Activated CD8-positive, alpha-beta T cell treated with anti-CD3 and anti-CD28 coated beads, Interleukin-2, amount 10 ng/mL, durations not matched to agents 7 days and 5 days (primary cell): ENCODE measurements at regions not wholly inside any gene's neighbourhood (a gene's known extent, or its start where the extent isn't known, plus 50 kb on each side); places are given as distances from the start of the nearest gene placed in this dataset.
"Not testable (repeated sequence)": the region's sequence is repeated elsewhere in the genome, so short reads cannot be mapped to it uniquely, and the experiment has no call there.

Experiments used
- ATAC-seq: fragments of 150-1000 bp; cut with Tn5 transposase; one replicate; pipeline ENCODE4 v1.10.0; 2021; ENCODE audit warnings: moderate library complexity
- CTCF ChIA-PET: fragments of 350-600 bp; sonication (Branson Sonifier 250); formaldehyde crosslinking; loops from one replicate; lab custom pipeline; 2021; ENCODE audit warnings: antibody characterized with exemption; lab: Charles Lee
- POLR2A ChIA-PET: fragments of 350-600 bp; sonication (Branson Sonifier 250); formaldehyde crosslinking; loops from one replicate; lab custom pipeline; 2021; ENCODE audit warnings: antibody characterized with exemption; lab: Charles Lee
- DNase-seq: peaks from one replicate; pipeline ENCODE4 v3.0.0-alpha.2; 2020
- H3K27ac Mint-ChIP-seq: one replicate; pipeline ENCODE4 v1.8.0; 2021; ENCODE audit warnings: mild to moderate bottlenecking, mixed read lengths
- H3K27me3 Mint-ChIP-seq: one replicate; pipeline ENCODE4 v1.8.0; 2021; ENCODE audit warnings: low read depth, mixed read lengths
- H3K36me3 Mint-ChIP-seq: one replicate; pipeline ENCODE4 v1.8.0; 2021; ENCODE audit warnings: low read depth, mixed read lengths
- H3K4me1 Mint-ChIP-seq: one replicate; pipeline ENCODE4 v1.8.0; 2021; ENCODE audit warnings: low read depth, mixed read lengths
- H3K4me3 Mint-ChIP-seq: one replicate; pipeline ENCODE4 v1.8.0; 2021; ENCODE audit warnings: mild to moderate bottlenecking, mixed read lengths
- H3K9me3 Mint-ChIP-seq: one replicate; pipeline ENCODE4 v1.8.0; 2022; ENCODE audit warnings: mixed read lengths; ENCODE audit not compliant: insufficient read depth

DNA sequence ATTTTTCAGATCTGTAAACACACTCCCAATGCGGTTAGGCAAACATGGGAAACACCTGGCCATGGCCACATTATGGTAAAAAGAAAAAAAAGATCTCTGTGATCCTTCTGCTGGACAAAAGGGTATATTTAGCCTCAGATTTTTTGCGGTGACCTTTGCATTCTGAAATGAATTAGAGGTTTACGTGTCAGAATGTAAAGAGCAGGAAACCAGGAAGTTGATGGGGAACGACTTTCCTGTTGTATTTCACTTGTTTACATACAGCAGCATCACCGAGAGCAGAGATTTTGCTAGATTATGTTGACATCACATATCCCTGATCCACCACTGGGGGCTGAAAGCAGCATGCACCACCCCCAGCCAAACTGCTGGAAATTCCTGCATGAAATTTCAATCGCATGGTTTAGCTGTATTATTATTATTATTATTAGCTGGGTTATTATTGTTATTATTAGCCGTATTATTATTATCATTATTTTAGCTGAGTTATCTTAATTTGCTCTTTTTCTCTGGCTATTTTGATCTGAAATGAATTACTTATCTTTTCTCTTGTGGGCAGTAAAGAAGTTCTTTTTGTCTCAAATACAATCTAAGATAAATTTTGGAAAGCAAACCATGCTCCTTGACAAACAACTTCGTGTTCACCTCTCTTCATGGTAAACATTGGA is 189.4 kb downstream of the ZFP64 start:
- Mint-ChIP-seq H3K4me1 (no peaks in the 10 kb centered on the region), H3K36me3 (no peaks in the 10 kb centered on the region), H3K4me3 (no peak overlapping the region), H3K27ac (no peak overlapping the region), H3K9me3 (no peaks in the 10 kb centered on the region), H3K27me3 (peaks cover 11% of the 10 kb centered on the region)
- CTCF ChIA-PET, result no interaction called here
- no peak for DNase-seq
- POLR2A ChIA-PET, result no interaction called here
- no peak for ATAC-seq

DNA sequence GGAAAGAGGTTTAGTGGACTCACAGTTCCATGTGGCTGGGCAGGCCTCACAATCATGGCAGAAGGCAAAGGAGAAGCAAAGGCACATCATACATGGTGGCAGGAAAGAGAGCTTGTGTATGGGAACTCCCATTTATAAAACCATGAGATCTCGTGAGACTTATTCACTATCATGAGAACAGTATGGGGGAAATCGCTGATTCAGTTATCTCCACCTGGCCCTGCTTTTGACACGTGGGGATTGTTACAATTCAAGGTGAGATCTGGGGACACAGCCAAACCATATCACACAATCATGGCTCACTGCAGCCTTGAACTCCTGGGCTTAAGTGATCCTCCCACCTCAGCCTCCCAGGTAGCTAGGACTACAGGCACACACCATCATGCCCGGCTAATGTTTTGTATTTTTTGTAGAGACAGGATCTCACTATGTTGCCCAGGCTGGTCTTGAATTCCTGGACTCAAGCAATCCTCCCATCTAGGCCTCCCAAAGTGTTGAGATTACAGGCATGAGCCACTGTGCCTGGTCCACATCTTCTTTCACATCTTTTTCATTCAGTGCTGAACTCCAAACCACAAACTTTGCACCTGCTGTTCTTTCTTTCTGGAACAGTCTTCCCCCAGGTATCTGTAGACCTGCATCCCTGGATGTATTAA is 194.2 kb downstream of the ZFP64 start:
- H3K27ac Mint-ChIP-seq, CTCF ChIA-PET, ATAC-seq, H3K4me3 Mint-ChIP-seq, H3K36me3 Mint-ChIP-seq, H3K9me3 Mint-ChIP-seq, POLR2A ChIA-PET, H3K27me3 Mint-ChIP-seq, H3K4me1 Mint-ChIP-seq, DNase-seq: not testable (repeated sequence)

DNA sequence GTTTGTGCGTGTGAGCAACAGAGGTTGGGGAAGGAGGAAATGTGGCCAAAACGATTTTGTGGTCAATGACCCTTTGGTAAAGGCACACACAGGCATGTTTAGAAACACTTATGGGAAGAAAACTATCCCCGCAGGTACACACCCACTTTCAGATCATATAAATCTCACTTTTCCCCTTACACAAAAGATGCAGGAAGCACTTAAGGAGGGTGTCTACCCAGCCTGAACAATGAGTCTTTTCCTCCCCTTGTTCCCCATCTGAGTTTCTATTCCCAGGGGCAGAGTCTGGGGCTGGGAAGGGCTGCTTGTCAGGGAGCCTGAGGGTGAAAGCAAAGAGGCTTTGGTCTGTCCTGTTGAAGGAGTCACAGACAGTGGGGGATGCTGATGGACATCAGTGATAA is 193.2 kb upstream of the SALL4 start:
- POLR2A ChIA-PET, result no interaction called here
- Mint-ChIP-seq H3K36me3 (no peaks in the 10 kb centered on the region), H3K4me1 (no peaks in the 10 kb centered on the region), H3K27me3 (no peaks in the 10 kb centered on the region), H3K9me3 (no peaks in the 10 kb centered on the region), H3K4me3 (no peak overlapping the region), H3K27ac (no peak overlapping the region)
- no peak for DNase-seq
- CTCF ChIA-PET, result no interaction called here
- ATAC-seq, result no peak

DNA sequence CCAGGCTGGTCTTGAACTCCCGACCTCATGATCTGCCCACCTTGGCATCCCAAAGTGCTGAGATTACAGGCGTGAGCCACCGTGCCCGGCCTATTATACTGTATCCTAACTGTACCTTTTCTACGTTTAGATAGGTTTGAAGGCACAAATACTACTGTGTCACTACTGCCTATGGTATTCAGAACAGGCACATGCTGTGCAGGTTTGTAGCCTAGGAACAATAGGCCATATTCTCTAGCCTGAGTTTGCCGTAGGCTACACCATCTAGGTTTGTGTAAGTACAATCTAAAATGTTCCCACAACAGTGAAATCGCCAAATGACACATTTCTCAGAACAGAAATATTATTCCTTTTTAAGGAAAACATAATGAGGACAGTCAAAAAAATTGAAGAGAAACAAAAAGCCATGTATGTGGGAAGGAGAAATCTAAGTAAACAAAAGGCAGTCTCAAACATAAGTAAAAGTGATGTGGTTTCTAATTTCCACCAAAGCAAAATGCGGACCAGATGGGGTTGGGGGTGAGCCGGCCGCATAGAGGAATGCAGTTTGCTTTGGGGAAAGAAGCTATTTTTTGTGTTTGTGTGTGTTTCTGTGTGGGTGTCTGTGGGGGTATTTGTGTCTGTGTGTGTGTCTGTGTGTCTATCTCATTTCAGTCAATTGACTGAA is 192.6 kb upstream of the SALL4 start:
- no peak for ATAC-seq
- no peaks in the 10 kb centered on the region for H3K36me3 Mint-ChIP-seq
- CTCF ChIA-PET, result no interaction called here
- no peak overlapping the region for H3K4me3 Mint-ChIP-seq
- H3K27ac Mint-ChIP-seq, result no peak overlapping the region
- no peaks in the 10 kb centered on the region for H3K27me3 Mint-ChIP-seq
- H3K4me1 Mint-ChIP-seq, result no peaks in the 10 kb centered on the region
- H3K9me3 Mint-ChIP-seq, result no peaks in the 10 kb centered on the region
- no peak for DNase-seq
- POLR2A ChIA-PET, result no interaction called here

DNA sequence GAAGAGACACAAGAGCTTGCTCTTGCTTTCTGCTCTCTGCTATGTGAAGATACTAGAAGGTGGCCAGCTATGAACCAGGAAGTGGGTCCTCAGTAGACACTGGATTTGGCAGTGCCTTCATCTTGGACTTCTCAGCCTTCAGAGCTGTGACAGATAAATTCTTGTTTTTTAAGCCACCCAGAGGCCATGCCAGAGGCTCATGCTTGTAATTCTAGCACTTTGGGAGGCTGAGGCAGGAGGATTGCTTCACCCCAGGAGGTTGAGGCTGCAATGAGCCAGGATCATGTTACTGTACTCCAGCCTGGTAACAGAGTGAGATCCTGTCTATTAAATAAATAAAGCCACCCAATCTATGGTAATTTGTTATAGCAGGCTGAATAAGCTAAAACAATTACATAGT is 185.5 kb upstream of the SALL4 start:
- ChIA-PET POLR2A (no interaction called here), CTCF (no interaction called here)
- Mint-ChIP-seq H3K4me1 (peaks cover 3% of the 10 kb centered on the region), H3K27ac (no peak overlapping the region), H3K36me3 (no peaks in the 10 kb centered on the region), H3K9me3 (no peaks in the 10 kb centered on the region), H3K4me3 (no peak overlapping the region), H3K27me3 (no peaks in the 10 kb centered on the region)
- ATAC-seq (no peak), DNase-seq (no peak)

DNA sequence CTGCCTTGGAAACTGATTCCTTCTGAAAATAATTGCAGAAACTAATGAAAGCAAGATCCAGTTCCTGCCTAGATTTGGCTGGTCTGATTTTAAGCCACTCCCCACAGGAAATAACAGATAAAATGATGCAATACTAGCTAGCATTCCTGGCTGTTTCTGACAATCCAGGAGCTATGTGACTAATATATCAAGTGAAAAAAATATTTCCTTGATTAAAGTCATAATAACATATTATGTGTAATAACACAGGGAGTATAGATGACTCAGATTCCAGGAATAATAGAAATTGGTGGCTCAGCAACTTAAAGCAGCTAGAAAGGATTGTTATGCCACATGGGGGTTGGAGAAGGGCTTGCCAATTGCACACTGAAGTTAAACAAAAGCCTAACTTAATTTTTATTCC is 182.7 kb upstream of the SALL4 start:
- POLR2A ChIA-PET, result no interaction called here
- Mint-ChIP-seq H3K27ac (no peak overlapping the region), H3K9me3 (no peaks in the 10 kb centered on the region), H3K36me3 (no peaks in the 10 kb centered on the region), H3K27me3 (no peaks in the 10 kb centered on the region), H3K4me1 (peaks cover 3% of the 10 kb centered on the region), H3K4me3 (no peak overlapping the region)
- ATAC-seq (no peak), DNase-seq (no peak)
- CTCF ChIA-PET, result no interaction called here

DNA sequence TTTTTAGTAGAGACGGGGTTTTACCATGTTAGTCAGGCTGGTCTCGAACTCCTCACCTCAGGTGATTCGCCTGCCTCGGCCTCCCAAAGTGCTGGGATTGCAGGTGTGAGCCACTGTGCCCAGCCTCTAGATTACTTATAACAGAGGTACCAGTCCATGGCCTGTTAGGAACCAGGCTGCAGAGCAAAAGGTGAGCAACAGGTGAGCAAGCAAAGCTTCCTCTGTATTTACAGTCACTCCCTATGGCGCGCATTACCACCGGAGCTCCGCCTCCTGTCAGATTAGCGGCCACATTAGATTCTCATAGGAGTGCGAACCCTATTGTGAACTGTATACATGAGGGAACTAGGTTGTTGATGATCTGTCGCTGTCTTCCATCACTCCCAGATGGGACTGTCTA is 178.0 kb upstream of the SALL4 start:
- no peak for DNase-seq
- Mint-ChIP-seq H3K9me3 (peaks cover 3% of the 10 kb centered on the region), H3K36me3 (no peaks in the 10 kb centered on the region), H3K4me1 (peaks cover 3% of the 10 kb centered on the region), H3K27ac (no peak overlapping the region), H3K4me3 (no peak overlapping the region), H3K27me3 (no peaks in the 10 kb centered on the region)
- CTCF ChIA-PET, result no interaction called here
- POLR2A ChIA-PET, result no interaction called here
- ATAC-seq, result no peak

DNA sequence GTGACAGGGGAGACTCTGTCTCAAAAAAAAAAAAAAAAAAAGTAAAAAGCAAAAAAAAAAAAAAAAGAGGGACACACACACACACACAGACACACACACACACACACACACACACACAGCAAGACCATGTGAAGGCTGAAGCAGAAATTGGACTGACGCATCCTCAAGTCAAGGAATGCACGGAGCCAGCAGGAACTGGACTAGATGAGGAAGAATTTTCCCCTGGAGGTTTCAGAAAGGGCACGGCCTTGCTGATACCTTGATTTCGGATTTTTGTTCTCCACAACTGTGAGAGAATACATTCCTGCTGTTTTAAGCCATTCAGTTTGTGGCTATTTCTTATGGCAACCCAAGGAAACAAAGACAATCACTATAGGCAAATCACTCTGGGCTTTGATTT is 176.9 kb upstream of the SALL4 start:
- ATAC-seq, result no peak
- POLR2A ChIA-PET, result no interaction called here
- DNase-seq, result no peak
- Mint-ChIP-seq H3K27me3 (no peaks in the 10 kb centered on the region), H3K27ac (no peak overlapping the region), H3K4me1 (no peaks in the 10 kb centered on the region), H3K4me3 (no peak overlapping the region), H3K36me3 (no peaks in the 10 kb centered on the region), H3K9me3 (peaks cover 3% of the 10 kb centered on the region)
- CTCF ChIA-PET, result no interaction called here

DNA sequence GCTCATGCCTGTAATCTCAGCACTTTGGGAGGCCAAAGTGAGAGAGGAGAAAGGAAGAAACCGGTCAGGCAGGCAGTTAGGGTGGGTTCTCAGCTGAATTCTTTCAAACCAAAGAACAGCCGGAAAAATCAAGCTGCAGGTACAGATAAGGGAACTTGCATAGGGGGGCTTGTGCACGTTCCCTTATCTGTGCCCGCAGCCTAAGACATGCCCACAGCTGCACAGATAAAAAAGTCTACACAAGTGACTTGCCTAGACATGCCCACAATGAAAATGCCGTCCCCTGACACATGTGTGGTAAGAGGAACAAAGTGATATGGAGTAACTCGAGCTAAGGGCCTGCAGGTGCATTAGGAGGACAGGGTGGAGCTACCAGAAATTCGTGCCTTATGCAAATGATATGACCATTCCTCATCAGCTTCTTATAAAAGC is 175.8 kb upstream of the SALL4 start:
- Mint-ChIP-seq H3K27me3 (no peaks in the 10 kb centered on the region), H3K36me3 (no peaks in the 10 kb centered on the region), H3K4me3 (no peak overlapping the region), H3K4me1 (no peaks in the 10 kb centered on the region), H3K9me3 (peaks cover 3% of the 10 kb centered on the region), H3K27ac (no peak overlapping the region)
- ChIA-PET CTCF (interaction anchor here (1.0 kb wide), 1 partner anchor 340 kb away, joined by 3 read pairs; no protein-coding TSS in a partner anchor), POLR2A (no interaction called here)
- ATAC-seq (no peak), DNase-seq (no peak)

DNA sequence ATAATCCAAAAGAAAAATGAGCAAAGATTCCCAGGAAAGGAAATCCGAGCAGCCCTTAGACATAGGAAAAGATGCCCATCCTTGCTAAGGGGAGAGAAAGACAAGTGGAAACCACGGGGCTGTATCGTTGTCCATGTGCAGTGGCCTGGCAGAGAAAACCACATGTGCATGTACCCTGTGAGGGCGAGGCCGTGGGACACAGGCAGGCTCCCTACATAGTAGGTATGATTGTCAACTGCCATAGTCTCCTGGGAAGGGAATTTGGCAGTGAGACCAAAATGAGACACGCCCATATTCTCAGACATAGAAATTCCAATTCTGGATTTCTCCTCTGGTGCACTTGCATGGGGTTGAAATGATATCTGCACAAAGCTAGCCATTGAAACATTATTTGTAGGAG is 169.7 kb upstream of the SALL4 start:
- H3K9me3 Mint-ChIP-seq, result no peaks in the 10 kb centered on the region
- ChIA-PET POLR2A (no interaction called here), CTCF (no interaction called here)
- no peaks in the 10 kb centered on the region for H3K36me3 Mint-ChIP-seq
- H3K27me3 Mint-ChIP-seq, result no peaks in the 10 kb centered on the region
- ATAC-seq (no peak), DNase-seq (no peak)
- no peak overlapping the region for H3K4me3 Mint-ChIP-seq
- H3K4me1 Mint-ChIP-seq, result no peaks in the 10 kb centered on the region
- H3K27ac Mint-ChIP-seq, result no peak overlapping the region

DNA sequence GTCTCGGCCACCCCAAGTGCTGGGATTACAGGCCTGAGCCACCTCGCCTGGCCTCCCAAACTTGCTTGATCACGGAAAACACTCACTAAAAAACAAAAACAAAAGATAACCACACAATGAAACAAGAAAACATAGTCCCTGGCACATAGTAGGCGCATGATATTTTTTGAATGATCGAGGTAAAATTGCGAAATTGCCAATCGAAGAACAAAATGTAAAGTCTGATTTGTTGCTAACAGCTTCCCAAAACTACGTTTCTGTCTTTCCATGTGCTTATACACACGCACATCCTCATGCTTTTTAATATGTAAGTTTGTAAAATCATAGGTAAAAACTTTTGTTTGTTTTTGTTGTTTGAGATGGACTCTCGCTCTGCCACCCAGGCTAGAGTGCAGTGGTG is 168.5 kb upstream of the SALL4 start:
- no peak for DNase-seq
- no peaks in the 10 kb centered on the region for H3K9me3 Mint-ChIP-seq
- no peaks in the 10 kb centered on the region for H3K4me1 Mint-ChIP-seq
- H3K36me3 Mint-ChIP-seq, result no peaks in the 10 kb centered on the region
- no peak overlapping the region for H3K4me3 Mint-ChIP-seq
- ChIA-PET CTCF (no interaction called here), POLR2A (no interaction called here)
- H3K27me3 Mint-ChIP-seq, result no peaks in the 10 kb centered on the region
- no peak overlapping the region for H3K27ac Mint-ChIP-seq
- ATAC-seq, result no peak

DNA sequence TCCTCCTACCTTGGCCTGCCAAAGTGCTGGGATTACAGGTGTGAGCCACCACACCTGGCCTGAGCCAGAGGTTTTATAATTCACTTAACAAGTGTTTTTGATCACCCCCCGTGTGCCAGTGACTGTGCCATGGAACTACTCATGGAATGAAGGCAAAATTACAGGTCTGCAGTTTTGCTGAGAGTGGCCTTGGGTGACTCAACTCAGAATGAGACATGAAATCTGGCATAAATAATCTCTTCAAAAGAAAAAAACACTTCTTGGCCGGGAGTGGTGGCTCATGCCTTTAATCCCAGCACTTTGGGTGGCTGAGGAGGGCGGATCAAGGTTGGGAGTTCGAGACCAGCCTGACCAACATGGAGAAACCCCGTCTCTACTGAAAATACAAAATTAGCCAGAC is 166.9 kb upstream of the SALL4 start:
- Mint-ChIP-seq H3K36me3 (no peaks in the 10 kb centered on the region), H3K9me3 (no peaks in the 10 kb centered on the region), H3K27me3 (no peaks in the 10 kb centered on the region), H3K4me3 (no peak overlapping the region), H3K27ac (no peak overlapping the region), H3K4me1 (no peaks in the 10 kb centered on the region)
- DNase-seq (no peak), ATAC-seq (no peak)
- CTCF ChIA-PET, result no interaction called here
- POLR2A ChIA-PET, result no interaction called here
